Fibroblast of the aortic adventitia (primary cell): ENCODE measurements at regions not wholly inside any gene's neighbourhood (a gene's known extent, or its start where the extent isn't known, plus 50 kb on each side); places are given as distances from the start of the nearest gene placed in this dataset.
A peak's percentile ranks its signal among the peaks of the same experiment; 100 is the strongest.

Experiments used
- DNase-seq: peaks from one replicate; pipeline ENCODE4 v3.0.0-alpha.2; 2010; ENCODE audit warnings: low read depth
- H3K4me3 ChIP-seq: 2 replicates; pipeline ENCODE4 v1.5.1; 2011; ENCODE audit warnings: low read depth, mild to moderate bottlenecking, control low read depth, low read length, moderate library complexity
- TF ChIP-seq, protein P1 (sequence below): IDR thresholded peaks from 2 replicates; pipeline ENCODE4 v1.5.1; 2011; ENCODE audit warnings: mild to moderate bottlenecking, low read length, control low read depth, inconsistent platforms; ENCODE audit not compliant: insufficient read depth

DNA sequence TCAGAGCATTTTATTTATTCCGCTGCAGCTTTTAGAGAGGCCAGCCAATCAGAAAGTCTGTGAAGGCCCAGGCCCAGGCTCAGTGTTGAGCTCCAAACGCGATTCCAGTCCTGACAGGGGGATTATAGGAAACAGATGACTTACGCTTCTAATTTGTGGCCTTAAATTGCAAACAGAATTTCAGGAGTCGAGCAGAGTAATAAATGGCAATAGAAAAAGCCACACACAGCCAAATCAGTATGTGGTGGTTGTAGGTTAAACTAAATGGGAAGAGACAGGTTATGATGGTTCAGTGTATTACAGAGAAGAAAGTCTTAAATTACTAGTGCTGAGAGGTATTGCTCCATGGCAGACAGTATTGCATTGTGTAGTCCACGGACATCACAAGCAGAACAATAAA lies 131.0 kb upstream of the ZEB2 start:
- DNase-seq, result no peak
- no peak overlapping the region for H3K4me3 ChIP-seq
- TF ChIP-seq, protein P1, sequence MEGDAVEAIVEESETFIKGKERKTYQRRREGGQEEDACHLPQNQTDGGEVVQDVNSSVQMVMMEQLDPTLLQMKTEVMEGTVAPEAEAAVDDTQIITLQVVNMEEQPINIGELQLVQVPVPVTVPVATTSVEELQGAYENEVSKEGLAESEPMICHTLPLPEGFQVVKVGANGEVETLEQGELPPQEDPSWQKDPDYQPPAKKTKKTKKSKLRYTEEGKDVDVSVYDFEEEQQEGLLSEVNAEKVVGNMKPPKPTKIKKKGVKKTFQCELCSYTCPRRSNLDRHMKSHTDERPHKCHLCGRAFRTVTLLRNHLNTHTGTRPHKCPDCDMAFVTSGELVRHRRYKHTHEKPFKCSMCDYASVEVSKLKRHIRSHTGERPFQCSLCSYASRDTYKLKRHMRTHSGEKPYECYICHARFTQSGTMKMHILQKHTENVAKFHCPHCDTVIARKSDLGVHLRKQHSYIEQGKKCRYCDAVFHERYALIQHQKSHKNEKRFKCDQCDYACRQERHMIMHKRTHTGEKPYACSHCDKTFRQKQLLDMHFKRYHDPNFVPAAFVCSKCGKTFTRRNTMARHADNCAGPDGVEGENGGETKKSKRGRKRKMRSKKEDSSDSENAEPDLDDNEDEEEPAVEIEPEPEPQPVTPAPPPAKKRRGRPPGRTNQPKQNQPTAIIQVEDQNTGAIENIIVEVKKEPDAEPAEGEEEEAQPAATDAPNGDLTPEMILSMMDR, result no peak

- no peak overlapping the region for H3K4me3 ChIP-seq
- no peak for DNase-seq
- TF ChIP-seq, protein P1, result no peak
These were observed 129.0 kb upstream of the ZEB2 start for GRCh38 chr2:144648837-144649465.

GRCh38 chr2:144645083-144645778 lies 125.3 kb upstream of the ZEB2 start:
- H3K4me3 ChIP-seq, result no peak overlapping the region
- DNase-seq, result peak; percentile 9
- TF ChIP-seq, protein P1, result no peak

DNA sequence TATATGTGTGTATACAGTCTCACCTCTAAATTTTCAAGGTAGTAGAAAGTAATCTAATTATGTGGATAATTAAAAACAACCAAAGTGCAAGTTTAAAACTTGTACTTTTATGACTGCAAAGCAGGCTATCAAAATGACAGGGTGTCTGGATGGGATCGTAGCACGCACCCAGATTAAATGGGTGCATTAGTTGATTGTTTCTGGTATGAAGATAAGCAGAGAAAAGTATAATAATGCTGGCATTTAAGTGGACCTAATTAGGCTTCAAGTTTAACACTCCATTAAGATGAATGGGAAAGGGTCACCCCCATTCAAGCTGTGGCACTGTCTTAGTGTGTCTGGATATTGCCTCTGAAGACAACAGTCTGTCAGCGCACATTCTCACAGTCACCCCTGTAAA lies 124.6 kb upstream of the ZEB2 start:
- H3K4me3 ChIP-seq, result no peak overlapping the region
- TF ChIP-seq, protein P1, result no peak
- DNase-seq, result no peak

GRCh38 chr2:144643537-144644336 lies 123.8 kb upstream of the ZEB2 start:
- TF ChIP-seq, protein P1, result no peak
- no peak overlapping the region for H3K4me3 ChIP-seq
- no peak for DNase-seq

GRCh38 chr2:144642856-144643255 lies 122.9 kb upstream of the ZEB2 start:
- H3K4me3 ChIP-seq, result no peak overlapping the region
- TF ChIP-seq, protein P1, result no peak
- DNase-seq, result no peak
